Esophagus muscularis mucosa (tissue), 4 donors: ENCODE measurements at regions not wholly inside any gene's neighbourhood (a gene's known extent, or its start where the extent isn't known, plus 50 kb on each side); places are given as distances from the start of the nearest gene placed in this dataset.

ENCODE experiments used
- DNase-seq: peaks from one replicate; pipeline ENCODE4 v3.0.0-alpha.2; 2017; ENCODE audit errors: extremely low spot score
- H3K27ac ChIP-seq, 4 donors: fragments of 200-600 bp; sonication (generic); replicated peaks in 1 of 4; 1 replicate in 3 of 4; 2 replicates in 1 of 4; pipeline ENCODE4 v1.5.1; 2016 to 2019; ENCODE audit warnings: mild to moderate bottlenecking in 1 of 4
- H3K27me3 ChIP-seq, 4 donors: fragments of 200-600 bp; sonication (generic); one replicate each; pipeline versions ENCODE4 v1.5.1 to v1.6.0; 2016 to 2019
- H3K36me3 ChIP-seq, 4 donors: fragments of 200-600 bp; sonication (generic); one replicate each; pipeline ENCODE4 v1.5.1; 2016 to 2019
- H3K4me1 ChIP-seq, 4 donors: fragments of 200-600 bp; sonication (generic); one replicate each; pipeline ENCODE4 v1.5.1; 2016 to 2019
- H3K4me3 ChIP-seq, 4 donors: fragments of 200-600 bp; sonication (generic); 1 replicate in 2 of 4; 2 replicates in 2 of 4; pipeline ENCODE4 v1.5.1; 2016 to 2019; ENCODE audit warnings: mild to moderate bottlenecking in 4 of 4, moderate library complexity in 1 of 4
- H3K9me3 ChIP-seq, 4 donors: fragments of 200-600 bp; sonication (generic); 1 replicate in 3 of 4; 2 replicates in 1 of 4; pipeline ENCODE4 v1.5.1; 2016 to 2019
- EP300 ChIP-seq: sonication (generic); formaldehyde crosslinking; IDR thresholded peaks from one replicate; pipeline ENCODE4 v1.6.1; 2017; ENCODE audit warnings: antibody characterized with exemption
- POLR2A ChIP-seq: fragments of 450-650 bp; IDR thresholded peaks from one replicate; pipeline ENCODE4 v1.6.1; 2017; ENCODE audit warnings: antibody characterized with exemption, moderate library complexity, mild to moderate bottlenecking, low read depth
- POLR2AphosphoS5 ChIP-seq, 2 donors: sonication (generic); formaldehyde crosslinking; IDR thresholded peaks; one replicate each; pipeline ENCODE4 v1.6.1; 2017; ENCODE audit warnings: antibody characterized with exemption in 2 of 2
- WGBS: methylation state at CpG from one replicate; pipeline ENCODE4 v1.1.5; 2018; 5-methylcytosine and 5-hydroxymethylcytosine counted together
- intact Hi-C: fragments of 100-400 bp; cut with DNase I; formaldehyde crosslinking; loops from one replicate; pipeline ENCODE4 v1.15.1; 2023
- TF ChIP-seq, protein P1 (sequence below), 3 experiments: fragments of 200-600 bp in 2 of 3; fragments of 450-650 bp in 1 of 3; sonication (generic) in 2 of 3; IDR thresholded peaks; one replicate each; pipeline ENCODE4 v1.5.1; 2017 to 2019; ENCODE audit warnings: antibody characterized with exemption in 3 of 3, mild to moderate bottlenecking in 2 of 3, moderate library complexity in 1 of 3

DNA sequence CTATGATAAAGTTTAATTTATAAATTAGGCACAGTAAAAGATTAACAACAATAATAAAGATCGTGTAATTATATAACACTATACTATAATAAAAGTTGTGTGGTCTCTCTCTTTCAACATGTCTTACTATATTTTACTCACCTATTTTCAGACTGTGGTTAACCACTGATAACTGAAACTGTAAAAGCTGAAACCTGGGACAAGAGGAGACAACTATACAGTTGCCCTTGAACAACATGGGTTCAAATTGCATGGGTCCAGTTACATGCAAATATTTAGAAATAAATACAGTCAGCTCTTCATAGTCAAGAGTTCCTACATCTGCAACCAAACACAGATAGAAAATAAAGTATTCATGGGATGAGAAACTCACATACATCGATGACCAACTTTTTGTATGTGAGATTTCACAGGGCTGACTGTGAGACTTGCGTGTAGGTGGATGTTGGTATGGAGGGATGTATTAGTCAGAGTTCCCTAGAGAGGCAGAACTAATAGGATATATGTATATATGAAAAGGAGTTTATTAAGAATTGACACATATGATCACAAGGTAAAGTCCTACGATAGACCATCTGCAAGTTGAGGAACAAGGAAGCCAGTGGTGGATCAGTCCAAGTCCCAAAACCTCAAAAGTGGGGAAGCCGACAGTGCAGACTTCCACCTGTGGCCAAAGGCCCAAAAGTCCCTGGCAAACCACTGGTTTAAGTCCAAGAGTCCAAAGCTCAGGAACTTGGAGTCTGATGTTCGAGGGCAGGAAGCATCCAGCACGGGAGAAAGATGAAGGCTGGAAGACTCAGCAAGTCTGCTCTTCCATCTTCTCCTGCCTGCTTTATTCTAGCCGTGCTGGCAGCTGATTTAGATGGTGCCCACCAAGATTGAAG lies 359.5 kb downstream of the INSC start:
- H3K27ac ChIP-seq, result no peak overlapping the region
- 89% methylated on average over 7 of the region's 8 CpGs for WGBS
- H3K4me1 ChIP-seq, result no peaks in the 10 kb centered on the region
- no peaks in the 10 kb centered on the region for H3K27me3 ChIP-seq
- no peaks in the 10 kb centered on the region for H3K9me3 ChIP-seq
- TF ChIP-seq, protein P1, sequence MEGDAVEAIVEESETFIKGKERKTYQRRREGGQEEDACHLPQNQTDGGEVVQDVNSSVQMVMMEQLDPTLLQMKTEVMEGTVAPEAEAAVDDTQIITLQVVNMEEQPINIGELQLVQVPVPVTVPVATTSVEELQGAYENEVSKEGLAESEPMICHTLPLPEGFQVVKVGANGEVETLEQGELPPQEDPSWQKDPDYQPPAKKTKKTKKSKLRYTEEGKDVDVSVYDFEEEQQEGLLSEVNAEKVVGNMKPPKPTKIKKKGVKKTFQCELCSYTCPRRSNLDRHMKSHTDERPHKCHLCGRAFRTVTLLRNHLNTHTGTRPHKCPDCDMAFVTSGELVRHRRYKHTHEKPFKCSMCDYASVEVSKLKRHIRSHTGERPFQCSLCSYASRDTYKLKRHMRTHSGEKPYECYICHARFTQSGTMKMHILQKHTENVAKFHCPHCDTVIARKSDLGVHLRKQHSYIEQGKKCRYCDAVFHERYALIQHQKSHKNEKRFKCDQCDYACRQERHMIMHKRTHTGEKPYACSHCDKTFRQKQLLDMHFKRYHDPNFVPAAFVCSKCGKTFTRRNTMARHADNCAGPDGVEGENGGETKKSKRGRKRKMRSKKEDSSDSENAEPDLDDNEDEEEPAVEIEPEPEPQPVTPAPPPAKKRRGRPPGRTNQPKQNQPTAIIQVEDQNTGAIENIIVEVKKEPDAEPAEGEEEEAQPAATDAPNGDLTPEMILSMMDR (IDR thresholded peaks at IDR 0.05), result no peak
- no peak for TF ChIP-seq POLR2A
- no peak for TF ChIP-seq POLR2AphosphoS5 (IDR thresholded peaks at IDR 0.05)
- TF ChIP-seq EP300, result no peak
- H3K4me3 ChIP-seq, result no peak overlapping the region
- H3K36me3 ChIP-seq, result no peaks in the 10 kb centered on the region
- DNase-seq, result peak; percentile 53
- intact Hi-C loops, result no loop called here

DNA sequence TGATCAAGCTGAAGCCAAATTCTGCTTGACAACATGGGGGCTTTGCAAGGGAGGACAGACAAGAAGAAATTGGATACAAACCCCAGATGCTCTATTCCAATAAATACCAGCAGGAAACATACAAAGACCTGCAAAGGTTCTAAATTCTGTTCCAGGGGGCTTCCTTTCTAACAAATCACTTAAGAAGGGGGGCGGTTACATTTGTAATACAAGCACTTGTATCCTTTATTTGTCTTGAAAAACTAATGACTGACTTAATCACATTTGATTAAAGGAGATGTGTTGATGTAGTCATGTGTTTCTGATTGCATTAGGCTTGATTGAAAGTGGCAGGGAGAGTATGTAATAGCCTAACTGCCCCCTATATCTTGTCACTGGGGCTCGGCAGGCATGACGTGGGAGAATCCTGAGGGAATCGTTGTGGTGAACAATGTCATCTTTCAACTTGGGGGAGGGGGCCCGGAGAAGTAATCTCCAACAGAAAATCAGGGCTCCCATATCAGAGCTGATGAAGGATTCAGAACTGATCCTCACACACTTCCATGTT lies 361.7 kb downstream of the INSC start:
- Histone ChIP-seq H3K36me3 (no peaks in the 10 kb centered on the region), H3K4me1 (no peaks in the 10 kb centered on the region), H3K9me3 (no peaks in the 10 kb centered on the region), H3K4me3 (no peak overlapping the region), H3K27me3 (no peaks in the 10 kb centered on the region), H3K27ac (no peak overlapping the region)
- peak; percentile 24 for DNase-seq
- intact Hi-C loops, result no loop called here
- TF ChIP-seq POLR2A (no peak), POLR2AphosphoS5 (IDR thresholded peaks at IDR 0.05) (no peak), EP300 (no peak)
- TF ChIP-seq, protein P1 (IDR thresholded peaks at IDR 0.05), result no peak
- 78% methylated on average over 5 of the region's 5 CpGs for WGBS

DNA sequence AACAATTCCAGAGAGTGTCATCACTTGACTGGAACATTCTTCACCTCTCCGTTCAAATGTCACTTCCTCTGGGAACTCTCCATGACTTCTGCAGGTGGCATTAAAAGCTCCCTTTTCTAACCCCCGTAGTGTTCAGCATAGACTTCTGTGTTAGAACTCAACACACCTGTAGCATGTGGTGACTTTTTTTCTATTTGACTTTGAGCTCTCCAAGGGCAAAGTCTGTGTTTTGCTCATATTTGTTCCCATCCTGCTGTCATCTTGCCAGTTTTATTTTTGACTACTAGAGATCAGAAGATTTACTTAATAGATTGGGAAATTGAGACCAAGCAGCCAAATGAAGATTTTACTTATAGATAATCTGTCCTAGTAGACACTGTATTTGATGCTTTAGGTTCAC lies 367.1 kb downstream of the INSC start:
- Histone ChIP-seq H3K27ac (no peak overlapping the region), H3K4me3 (no peak overlapping the region), H3K27me3 (no peaks in the 10 kb centered on the region), H3K36me3 (no peaks in the 10 kb centered on the region), H3K9me3 (no peaks in the 10 kb centered on the region), H3K4me1 (no peaks in the 10 kb centered on the region)
- TF ChIP-seq POLR2AphosphoS5 (IDR thresholded peaks at IDR 0.05) (no peak), POLR2A (no peak), EP300 (no peak)
- TF ChIP-seq, protein P1 (IDR thresholded peaks at IDR 0.05), result no peak
- intact Hi-C loops, result no loop called here
- DNase-seq, result no peak
- WGBS, result 75% methylated on average over 2 of the region's 2 CpGs

- TF ChIP-seq POLR2AphosphoS5 (IDR thresholded peaks at IDR 0.05), result no peak
- TF ChIP-seq, protein P1 (IDR thresholded peaks at IDR 0.05), result no peak
- no peak for TF ChIP-seq POLR2A
- TF ChIP-seq EP300, result no peak
- H3K4me3 ChIP-seq, result no peak overlapping the region
- H3K36me3 ChIP-seq, result no peaks in the 10 kb centered on the region
- no peak for DNase-seq
- no peaks in the 10 kb centered on the region for H3K9me3 ChIP-seq
- no peak overlapping the region for H3K27ac ChIP-seq
- H3K27me3 ChIP-seq, result no peaks in the 10 kb centered on the region
- intact Hi-C loops, result no loop called here
- no peaks in the 10 kb centered on the region for H3K4me1 ChIP-seq
- 82% methylated on average over 1 of the region's 1 CpG for WGBS
These were observed 368.5 kb downstream of the INSC start for GRCh38 chr11:15483205-15483604.
